Left ventricle myocardium inferior (tissue), 1 donor: ENCODE measurements at regions not wholly inside any gene's neighbourhood (a gene's known extent, or its start where the extent isn't known, plus 50 kb on each side); places are given as distances from the start of the nearest gene placed in this dataset.

Experiments used
- DNase-seq: peaks from one replicate; pipeline ENCODE4 v3.0.0-alpha.2; 2020
- H3K27ac ChIP-seq: fragments of 200-600 bp; replicated peaks from 2 replicates; pipeline ENCODE4 v1.8.0; 2021
- H3K27me3 ChIP-seq: fragments of 200-600 bp; 2 replicates; pipeline ENCODE4 v1.8.0; 2021; ENCODE audit warnings: low read depth
- H3K36me3 ChIP-seq: fragments of 200-600 bp; 2 replicates; pipeline ENCODE4 v1.8.0; 2021
- H3K4me1 ChIP-seq: fragments of 200-600 bp; 2 replicates; pipeline ENCODE4 v1.8.0; 2021
- H3K4me3 ChIP-seq: fragments of 200-600 bp; 2 replicates; pipeline ENCODE4 v1.8.0; 2021; ENCODE audit warnings: mild to moderate bottlenecking, moderate library complexity
- H3K9me3 ChIP-seq: fragments of 200-600 bp; replicated peaks from 2 replicates; pipeline ENCODE4 v1.8.0; 2021
- CTCF ChIP-seq: fragments of 200-600 bp; IDR thresholded peaks from 2 replicates; pipeline ENCODE4 v1.8.0; 2021; ENCODE audit warnings: antibody characterized with exemption, mild to moderate bottlenecking, borderline replicate concordance
- intact Hi-C: fragments of 100-400 bp; cut with micrococcal nuclease; formaldehyde crosslinking; loops from one replicate; pipeline ENCODE4 v1.11.0; 2022
- donor health status: DM: no; HTN: yes; CAD: no; lungs with severe emphysema.

GRCh38 chr2:8193686-8194615 lies 487.9 kb upstream of the ID2 start:
- H3K36me3 ChIP-seq = no peaks in the 10 kb centered on the region
- no peaks in the 10 kb centered on the region for H3K4me1 ChIP-seq
- no peaks in the 10 kb centered on the region for H3K27me3 ChIP-seq
- no peaks in the 10 kb centered on the region for H3K9me3 ChIP-seq
- TF ChIP-seq CTCF = no peak
- DNase-seq = no peak
- H3K4me3 ChIP-seq = no peak overlapping the region
- intact Hi-C loops = no loop called here
- H3K27ac ChIP-seq = no peak overlapping the region

GRCh38 chr2:8195784-8196183 lies 486.1 kb upstream of the ID2 start:
- Histone ChIP-seq H3K4me1 (no peaks in the 10 kb centered on the region), H3K4me3 (no peak overlapping the region), H3K27me3 (no peaks in the 10 kb centered on the region), H3K9me3 (no peaks in the 10 kb centered on the region), H3K36me3 (no peaks in the 10 kb centered on the region), H3K27ac (no peak overlapping the region)
- TF ChIP-seq CTCF = no peak
- intact Hi-C loops = no loop called here
- DNase-seq = no peak

GRCh38 chr2:8196316-8196715 lies 485.5 kb upstream of the ID2 start:
- no peak for DNase-seq
- Histone ChIP-seq H3K9me3 (no peaks in the 10 kb centered on the region), H3K4me3 (no peak overlapping the region), H3K27ac (no peak overlapping the region), H3K4me1 (no peaks in the 10 kb centered on the region), H3K36me3 (no peaks in the 10 kb centered on the region), H3K27me3 (no peaks in the 10 kb centered on the region)
- no peak for TF ChIP-seq CTCF
- intact Hi-C loops = no loop called here

GRCh38 chr2:8197101-8197500 lies 484.8 kb upstream of the ID2 start:
- Histone ChIP-seq H3K9me3 (no peaks in the 10 kb centered on the region), H3K27ac (no peak overlapping the region), H3K4me1 (no peaks in the 10 kb centered on the region), H3K36me3 (no peaks in the 10 kb centered on the region), H3K27me3 (no peaks in the 10 kb centered on the region), H3K4me3 (no peak overlapping the region)
- intact Hi-C loops = no loop called here
- DNase-seq = no peak
- no peak for TF ChIP-seq CTCF

GRCh38 chr2:8197825-8198224 lies 484.0 kb upstream of the ID2 start:
- H3K27ac ChIP-seq = no peak overlapping the region
- no peaks in the 10 kb centered on the region for H3K36me3 ChIP-seq
- H3K4me3 ChIP-seq = no peak overlapping the region
- H3K4me1 ChIP-seq = no peaks in the 10 kb centered on the region
- intact Hi-C loops = no loop called here
- no peak for TF ChIP-seq CTCF
- H3K27me3 ChIP-seq = no peaks in the 10 kb centered on the region
- DNase-seq = no peak
- no peaks in the 10 kb centered on the region for H3K9me3 ChIP-seq
